ENCODE measurements at regions not wholly inside any gene's neighbourhood (a gene's known extent, or its start where the extent isn't known, plus 50 kb on each side); places are given as distances from the start of the nearest gene placed in this dataset.

- POLR2A ChIA-PET = no interaction called here
- ATAC-seq = no peak
- BruUV-seq (replicated peaks) = no TSS peak
Observed at GRCh38 chr2:10501980-10502802, 54.1 kb upstream of the ODC1 start.

GRCh38 chr2:10501451-10501961 is 53.4 kb upstream of the ODC1 start:
- intact Hi-C loops (cut with micrococcal nuclease; ENCODE audit: unreplicated experiment) = no loop called here
- POLR2A ChIA-PET = no interaction called here
- Histone ChIP-seq H3K27me3 (ENCODE audit: control insufficient read depth, insufficient read depth, low read length) (no peaks in the 10 kb centered on the region), H3K27ac (ENCODE audit: low read length) (no peak overlapping the region), H3K4me3 (ENCODE audit: low read depth in 2 of 2, low read length in 2 of 2) (no peak overlapping the region), H3K36me3 (ENCODE audit: control insufficient read depth, insufficient read depth, low read length) (no peaks in the 10 kb centered on the region), H3K9me3 (ENCODE audit: control insufficient read depth, insufficient read depth, low read depth, low read length) (no peaks in the 10 kb centered on the region), H3K4me1 (ENCODE audit: control insufficient read depth, insufficient read depth, low read length) (no peaks in the 10 kb centered on the region)
- TF ChIP-seq, protein P1, sequence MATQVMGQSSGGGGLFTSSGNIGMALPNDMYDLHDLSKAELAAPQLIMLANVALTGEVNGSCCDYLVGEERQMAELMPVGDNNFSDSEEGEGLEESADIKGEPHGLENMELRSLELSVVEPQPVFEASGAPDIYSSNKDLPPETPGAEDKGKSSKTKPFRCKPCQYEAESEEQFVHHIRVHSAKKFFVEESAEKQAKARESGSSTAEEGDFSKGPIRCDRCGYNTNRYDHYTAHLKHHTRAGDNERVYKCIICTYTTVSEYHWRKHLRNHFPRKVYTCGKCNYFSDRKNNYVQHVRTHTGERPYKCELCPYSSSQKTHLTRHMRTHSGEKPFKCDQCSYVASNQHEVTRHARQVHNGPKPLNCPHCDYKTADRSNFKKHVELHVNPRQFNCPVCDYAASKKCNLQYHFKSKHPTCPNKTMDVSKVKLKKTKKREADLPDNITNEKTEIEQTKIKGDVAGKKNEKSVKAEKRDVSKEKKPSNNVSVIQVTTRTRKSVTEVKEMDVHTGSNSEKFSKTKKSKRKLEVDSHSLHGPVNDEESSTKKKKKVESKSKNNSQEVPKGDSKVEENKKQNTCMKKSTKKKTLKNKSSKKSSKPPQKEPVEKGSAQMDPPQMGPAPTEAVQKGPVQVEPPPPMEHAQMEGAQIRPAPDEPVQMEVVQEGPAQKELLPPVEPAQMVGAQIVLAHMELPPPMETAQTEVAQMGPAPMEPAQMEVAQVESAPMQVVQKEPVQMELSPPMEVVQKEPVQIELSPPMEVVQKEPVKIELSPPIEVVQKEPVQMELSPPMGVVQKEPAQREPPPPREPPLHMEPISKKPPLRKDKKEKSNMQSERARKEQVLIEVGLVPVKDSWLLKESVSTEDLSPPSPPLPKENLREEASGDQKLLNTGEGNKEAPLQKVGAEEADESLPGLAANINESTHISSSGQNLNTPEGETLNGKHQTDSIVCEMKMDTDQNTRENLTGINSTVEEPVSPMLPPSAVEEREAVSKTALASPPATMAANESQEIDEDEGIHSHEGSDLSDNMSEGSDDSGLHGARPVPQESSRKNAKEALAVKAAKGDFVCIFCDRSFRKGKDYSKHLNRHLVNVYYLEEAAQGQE (IDR thresholded peaks at IDR 0.05; ENCODE audit: insufficient read depth in 1 of 2, low read depth in 2 of 2, low read length in 1 of 2) = no peak
- no peak for TF ChIP-seq SIN3A (IDR thresholded peaks at IDR 0.05; ENCODE audit: borderline replicate concordance, insufficient read depth, low read depth, low read length)
- TF ChIP-seq CTCF (IDR thresholded peaks at IDR 0.05) = no peak
- TF ChIP-seq TCF7L2 (IDR thresholded peaks at IDR 0.05; ENCODE audit: low read depth, low read length) = no peak
- TF ChIP-seq POLR2AphosphoS5 (IDR thresholded peaks at IDR 0.05; ENCODE audit: low read depth, low read length) = no peak
- BruUV-seq (replicated peaks) = no TSS peak
- CTCF ChIA-PET = no interaction called here
- in situ Hi-C loops (cut with HindIII; ENCODE audit: low pct_unique_long_range_greater_than_20kb, low sequenced_read_pairs) = no loop called here
- no peak for ATAC-seq
- no peak for DNase-seq (ENCODE audit: low read depth, low spot score)

More at GRCh38 chr2:10501980-10502802, 54.1 kb upstream of the ODC1 start:
- TF ChIP-seq, protein P1 (IDR thresholded peaks at IDR 0.05; ENCODE audit: insufficient read depth in 1 of 2, low read depth in 2 of 2, low read length in 1 of 2) = no peak
- no peak for TF ChIP-seq POLR2AphosphoS5 (IDR thresholded peaks at IDR 0.05; ENCODE audit: low read depth, low read length)
- no peaks in the 10 kb centered on the region for H3K9me3 ChIP-seq (ENCODE audit: control insufficient read depth, insufficient read depth, low read depth, low read length)
- intact Hi-C loops (cut with micrococcal nuclease; ENCODE audit: unreplicated experiment) = no loop called here
- H3K36me3 ChIP-seq (ENCODE audit: control insufficient read depth, insufficient read depth, low read length) = no peaks in the 10 kb centered on the region
- CTCF ChIA-PET = no interaction called here
- in situ Hi-C loops (cut with HindIII; ENCODE audit: low pct_unique_long_range_greater_than_20kb, low sequenced_read_pairs) = no loop called here
- no peak overlapping the region for H3K27ac ChIP-seq (ENCODE audit: low read length)
- H3K27me3 ChIP-seq (ENCODE audit: control insufficient read depth, insufficient read depth, low read length) = no peaks in the 10 kb centered on the region
- H3K4me3 ChIP-seq (ENCODE audit: low read depth in 2 of 2, low read length in 2 of 2) = no peak overlapping the region
- no peak for DNase-seq (ENCODE audit: low read depth, low spot score)
- no peaks in the 10 kb centered on the region for H3K4me1 ChIP-seq (ENCODE audit: control insufficient read depth, insufficient read depth, low read length)
